IMR-90 (cell line): ENCODE measurements at regions not wholly inside any gene's neighbourhood (a gene's known extent, or its start where the extent isn't known, plus 50 kb on each side); places are given as distances from the start of the nearest gene placed in this dataset.
"Not testable (repeated sequence)": the region's sequence is repeated elsewhere in the genome, so short reads cannot be mapped to it uniquely, and the experiment has no call there.

Source experiments
- POLR2A ChIP-seq: IDR thresholded peaks from 2 replicates; pipeline ENCODE4 v1.6.1; 2012; ENCODE audit warnings: mild to moderate bottlenecking, low read depth, low read length
- TF ChIP-seq, protein P1 (sequence below): conservative IDR thresholded peaks from 2 replicates; pipeline ENCODE4 v1.5.1; 2012; ENCODE audit warnings: mild to moderate bottlenecking, low read depth, low read length, improper control_type of control experiment

DNA sequence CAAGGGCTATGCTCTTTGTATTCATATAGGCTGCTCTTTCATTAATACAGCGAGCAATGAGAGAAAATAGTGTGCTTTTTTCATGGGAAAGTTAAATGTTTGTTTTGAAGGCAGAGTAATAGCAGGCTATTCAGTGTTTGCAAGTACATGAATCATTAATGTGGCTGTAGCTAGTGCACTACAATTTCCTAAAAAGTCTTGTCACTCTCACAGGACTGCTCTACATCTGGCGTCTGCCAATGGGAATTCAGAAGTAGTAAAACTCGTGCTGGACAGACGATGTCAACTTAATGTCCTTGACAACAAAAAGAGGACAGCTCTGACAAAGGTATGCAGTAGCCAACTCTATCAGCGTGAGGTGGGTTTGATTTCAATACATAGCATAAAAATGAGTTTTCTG lies 68.9 kb downstream of the CCDC74A start:
- not testable (repeated sequence) for TF ChIP-seq POLR2A
- TF ChIP-seq, protein P1, sequence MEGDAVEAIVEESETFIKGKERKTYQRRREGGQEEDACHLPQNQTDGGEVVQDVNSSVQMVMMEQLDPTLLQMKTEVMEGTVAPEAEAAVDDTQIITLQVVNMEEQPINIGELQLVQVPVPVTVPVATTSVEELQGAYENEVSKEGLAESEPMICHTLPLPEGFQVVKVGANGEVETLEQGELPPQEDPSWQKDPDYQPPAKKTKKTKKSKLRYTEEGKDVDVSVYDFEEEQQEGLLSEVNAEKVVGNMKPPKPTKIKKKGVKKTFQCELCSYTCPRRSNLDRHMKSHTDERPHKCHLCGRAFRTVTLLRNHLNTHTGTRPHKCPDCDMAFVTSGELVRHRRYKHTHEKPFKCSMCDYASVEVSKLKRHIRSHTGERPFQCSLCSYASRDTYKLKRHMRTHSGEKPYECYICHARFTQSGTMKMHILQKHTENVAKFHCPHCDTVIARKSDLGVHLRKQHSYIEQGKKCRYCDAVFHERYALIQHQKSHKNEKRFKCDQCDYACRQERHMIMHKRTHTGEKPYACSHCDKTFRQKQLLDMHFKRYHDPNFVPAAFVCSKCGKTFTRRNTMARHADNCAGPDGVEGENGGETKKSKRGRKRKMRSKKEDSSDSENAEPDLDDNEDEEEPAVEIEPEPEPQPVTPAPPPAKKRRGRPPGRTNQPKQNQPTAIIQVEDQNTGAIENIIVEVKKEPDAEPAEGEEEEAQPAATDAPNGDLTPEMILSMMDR: not testable (repeated sequence)
